Adrenal gland (tissue), 5 donors: ENCODE measurements at regions not wholly inside any gene's neighbourhood (a gene's known extent, or its start where the extent isn't known, plus 50 kb on each side); places are given as distances from the start of the nearest gene placed in this dataset.

Source experiments
- POLR2A ChIP-seq, 2 donors: fragments of 450-650 bp; IDR thresholded peaks; one replicate each; pipeline ENCODE4 v1.6.1; 2017; ENCODE audit warnings: antibody characterized with exemption in 2 of 2, mild to moderate bottlenecking in 2 of 2, moderate library complexity in 1 of 2
- TF ChIP-seq, protein P1 (sequence below), 6 experiments: fragments of 450-650 bp in 4 of 6; fragments of 200-600 bp in 2 of 6; sonication (generic) in 1 of 6; IDR thresholded peaks; 1 replicate in 5 of 6; 2 replicates in 1 of 6; pipeline versions ENCODE4 v1.5.1 to v1.8.0; 2016 to 2021; ENCODE audit warnings: antibody characterized with exemption in 6 of 6, mild to moderate bottlenecking in 2 of 6, moderate library complexity in 1 of 6
- donor health status: DM: no; HTN: no; CAD: no.

DNA sequence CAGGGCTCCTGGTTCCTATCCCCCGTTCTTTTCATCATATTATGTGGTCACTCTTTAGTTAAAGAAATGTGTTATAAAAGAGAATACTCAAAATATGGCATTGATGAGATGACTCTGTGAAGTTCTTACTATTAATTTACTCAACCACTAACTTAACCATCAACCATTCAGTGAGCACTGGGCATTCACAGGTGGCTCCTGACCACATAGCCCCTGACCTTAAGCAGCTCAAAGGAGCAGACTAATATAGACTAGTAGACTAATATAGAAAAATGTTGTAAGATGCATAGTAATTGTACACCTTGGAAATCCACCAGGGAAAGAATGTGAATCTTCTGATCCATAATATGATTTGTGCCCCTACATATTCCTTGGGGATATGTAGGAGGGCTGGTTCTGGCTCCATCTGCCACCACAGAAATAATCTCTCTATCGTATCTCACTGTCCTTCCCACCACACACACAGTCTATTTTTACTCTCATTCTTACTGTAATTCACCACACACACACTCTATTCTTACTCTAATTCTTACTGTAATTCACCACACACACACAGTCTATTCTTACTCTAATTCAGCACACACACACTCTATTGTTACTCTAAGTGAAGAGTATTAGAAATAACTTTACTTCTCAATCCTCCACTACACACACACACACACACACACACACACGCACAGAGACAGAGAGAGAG lies 188.9 kb upstream of the ITGA4 start:
- TF ChIP-seq, protein P1, sequence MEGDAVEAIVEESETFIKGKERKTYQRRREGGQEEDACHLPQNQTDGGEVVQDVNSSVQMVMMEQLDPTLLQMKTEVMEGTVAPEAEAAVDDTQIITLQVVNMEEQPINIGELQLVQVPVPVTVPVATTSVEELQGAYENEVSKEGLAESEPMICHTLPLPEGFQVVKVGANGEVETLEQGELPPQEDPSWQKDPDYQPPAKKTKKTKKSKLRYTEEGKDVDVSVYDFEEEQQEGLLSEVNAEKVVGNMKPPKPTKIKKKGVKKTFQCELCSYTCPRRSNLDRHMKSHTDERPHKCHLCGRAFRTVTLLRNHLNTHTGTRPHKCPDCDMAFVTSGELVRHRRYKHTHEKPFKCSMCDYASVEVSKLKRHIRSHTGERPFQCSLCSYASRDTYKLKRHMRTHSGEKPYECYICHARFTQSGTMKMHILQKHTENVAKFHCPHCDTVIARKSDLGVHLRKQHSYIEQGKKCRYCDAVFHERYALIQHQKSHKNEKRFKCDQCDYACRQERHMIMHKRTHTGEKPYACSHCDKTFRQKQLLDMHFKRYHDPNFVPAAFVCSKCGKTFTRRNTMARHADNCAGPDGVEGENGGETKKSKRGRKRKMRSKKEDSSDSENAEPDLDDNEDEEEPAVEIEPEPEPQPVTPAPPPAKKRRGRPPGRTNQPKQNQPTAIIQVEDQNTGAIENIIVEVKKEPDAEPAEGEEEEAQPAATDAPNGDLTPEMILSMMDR (IDR thresholded peaks at IDR 0.05), result no peak
- TF ChIP-seq POLR2A (IDR thresholded peaks at IDR 0.05), result no peak
